ENCODE measurements at regions not wholly inside any gene's neighbourhood (a gene's known extent, or its start where the extent isn't known, plus 50 kb on each side); places are given as distances from the start of the nearest gene placed in this dataset.
"Not testable (repeated sequence)": the region's sequence is repeated elsewhere in the genome, so short reads cannot be mapped to it uniquely, and the experiment has no call there.

GRCh38 chr4:144374065-144374464, 233.5 kb upstream of the GYPA start:
- DNase-seq: no peak

DNA sequence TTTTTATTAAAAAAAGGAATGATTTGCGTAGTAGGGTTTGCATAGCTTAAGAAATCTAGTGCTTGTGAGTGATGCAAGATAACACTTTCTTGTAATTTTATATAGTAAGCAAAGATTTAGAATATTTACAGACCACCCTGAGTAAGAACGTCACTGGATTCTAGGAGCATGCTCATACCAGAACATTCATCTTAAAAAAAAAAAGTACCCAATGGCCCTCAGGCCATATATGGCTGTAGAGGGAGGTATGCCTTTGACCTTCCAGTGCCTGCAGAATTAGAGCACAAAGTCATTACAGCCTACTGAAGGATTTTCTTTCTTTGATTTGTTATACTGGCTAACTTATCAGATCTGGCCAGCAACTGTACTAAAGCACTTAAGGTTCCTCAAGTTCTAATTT, 236.3 kb upstream of the GYPA start:
- no peak for DNase-seq

DNA sequence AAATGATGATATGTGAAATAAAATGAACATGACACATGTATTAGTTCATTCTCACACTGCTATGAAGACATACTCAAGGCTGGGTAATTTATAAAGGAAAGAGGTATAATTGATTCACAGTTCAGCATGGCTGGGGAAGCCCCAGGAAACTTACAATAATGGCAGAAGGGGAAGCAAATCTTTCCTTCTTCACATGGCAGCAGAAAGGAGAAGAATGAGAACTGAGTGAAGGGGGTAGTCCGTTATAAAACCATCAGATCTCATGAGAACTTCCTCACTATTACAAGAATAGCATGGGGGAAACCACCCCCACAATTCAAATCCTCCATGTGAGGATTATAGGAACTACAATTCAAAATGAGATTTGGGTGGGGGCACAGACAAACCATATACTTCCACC, 243.9 kb upstream of the GYPA start:
- no peak for DNase-seq

DNA sequence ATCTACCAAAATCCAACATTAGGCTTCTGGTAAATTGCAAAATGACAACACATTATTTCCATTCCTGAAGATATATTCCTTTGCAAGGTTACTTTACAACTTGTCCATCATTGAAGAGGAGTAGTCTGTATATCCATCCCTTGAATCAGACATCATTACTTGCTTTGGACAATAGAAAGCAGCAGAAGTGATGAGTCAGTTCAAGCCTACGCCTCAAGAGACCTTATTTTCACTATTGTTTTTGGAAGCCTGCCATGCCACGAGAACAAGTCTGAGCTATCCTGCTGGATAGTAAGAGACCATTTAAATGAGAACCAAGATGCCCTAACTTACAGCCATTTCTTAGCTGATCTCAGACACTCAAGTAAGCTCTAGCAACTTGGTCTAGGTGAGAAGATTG, 246.0 kb upstream of the HHIP start:
- DNase-seq: no peak

GRCh38 chr4:144402176-144402575, 243.8 kb upstream of the HHIP start:
- DNase-seq: no peak

DNA sequence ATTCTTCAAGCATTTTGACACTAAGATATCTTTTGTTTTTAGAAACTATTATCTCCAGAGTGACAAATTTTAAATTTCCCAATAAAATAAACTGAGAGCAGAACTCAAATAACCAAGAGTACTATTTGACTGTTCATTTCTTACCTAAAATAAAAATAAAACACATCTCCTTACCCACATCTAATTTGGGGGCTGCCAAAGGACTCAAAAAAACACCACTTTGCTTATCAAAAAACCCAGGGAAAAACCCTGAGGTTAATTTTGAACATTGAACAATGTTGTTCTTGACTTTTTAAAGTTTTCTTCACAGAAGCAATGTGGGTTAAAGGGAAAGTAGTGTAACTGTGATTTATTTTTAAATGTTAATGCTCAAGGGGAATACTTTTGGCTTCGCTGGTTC, 243.0 kb upstream of the HHIP start:
- DNase-seq: no peak

GRCh38 chr4:144403893-144404292, 242.1 kb upstream of the HHIP start:
- DNase-seq: no peak

GRCh38 chr4:144409525-144409924, 236.4 kb upstream of the HHIP start:
- no peak for DNase-seq

GRCh38 chr4:144410230-144410783, 235.6 kb upstream of the HHIP start:
- no peak for DNase-seq

GRCh38 chr4:144411119-144411518, 234.8 kb upstream of the HHIP start:
- no peak for DNase-seq

DNA sequence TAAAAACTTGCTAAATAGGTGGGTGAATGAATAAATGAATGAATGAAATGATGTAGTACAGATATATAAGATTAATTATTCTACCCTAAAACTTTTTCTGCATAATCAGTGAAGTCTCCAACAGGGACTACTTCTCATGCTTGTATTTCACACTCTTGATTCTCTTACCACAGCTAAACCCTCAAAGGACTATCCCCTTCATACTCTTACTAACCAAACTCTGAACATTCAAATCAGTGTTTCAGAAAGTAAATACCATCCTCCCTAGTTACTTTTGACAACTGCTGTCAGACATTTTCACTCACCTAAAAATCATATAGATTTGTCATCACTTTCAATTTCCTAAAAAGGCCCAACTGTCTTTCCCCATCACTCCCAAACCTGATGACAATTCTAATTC, 234.3 kb upstream of the HHIP start:
- DNase-seq: no peak

DNA sequence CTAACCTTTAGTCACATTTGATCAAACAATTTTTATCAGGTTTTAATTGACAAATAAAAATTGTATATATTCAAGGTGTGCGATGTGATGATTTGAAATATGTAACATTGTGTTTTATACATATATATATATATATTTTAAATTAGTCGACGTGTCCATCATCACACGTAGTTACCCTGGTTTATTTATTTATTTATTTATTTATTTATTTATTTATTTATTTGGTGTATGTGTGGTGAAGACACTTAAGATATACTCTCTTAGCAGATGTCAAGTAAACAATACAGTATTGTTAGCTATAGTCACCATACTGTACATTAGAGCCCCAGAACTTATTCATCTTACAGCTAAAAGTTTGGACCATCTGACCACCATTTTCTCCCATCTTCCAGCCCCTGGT, 224.9 kb upstream of the HHIP start:
- no peak for DNase-seq

DNA sequence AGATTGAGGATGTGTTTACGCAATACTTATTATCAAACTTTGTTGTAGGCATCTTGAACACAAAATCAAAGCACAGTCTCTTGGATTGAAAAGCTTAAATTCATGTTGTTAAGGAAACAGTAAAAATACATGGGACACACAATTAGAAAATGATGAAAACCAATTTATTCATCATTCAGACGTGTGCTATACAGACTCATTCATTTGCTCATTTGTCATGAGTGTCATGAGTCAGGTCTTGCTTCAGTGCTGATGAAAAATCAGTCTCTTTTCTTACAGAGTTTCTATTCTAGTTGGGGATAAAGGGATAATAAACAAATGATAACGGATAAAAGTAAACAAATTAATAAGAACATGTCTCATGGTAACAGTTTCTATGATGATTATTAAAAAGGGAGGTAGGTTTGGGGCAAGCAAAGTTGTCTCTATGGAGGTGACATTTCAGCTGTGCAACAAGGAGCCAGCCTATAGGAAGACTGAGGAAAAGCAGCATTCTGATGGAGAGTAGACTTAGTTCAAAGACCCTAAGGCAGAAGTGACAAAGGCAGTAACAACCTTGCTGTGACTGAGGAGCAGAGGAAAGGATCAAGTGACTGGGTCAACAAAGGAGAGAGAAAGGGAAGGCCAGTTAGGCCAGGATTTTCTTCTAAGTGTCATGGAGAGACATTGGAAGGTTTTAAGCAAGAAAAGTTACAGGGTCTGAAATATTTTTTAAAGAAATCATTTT, 224.0 kb upstream of the HHIP start:
- DNase-seq: no peak

DNA sequence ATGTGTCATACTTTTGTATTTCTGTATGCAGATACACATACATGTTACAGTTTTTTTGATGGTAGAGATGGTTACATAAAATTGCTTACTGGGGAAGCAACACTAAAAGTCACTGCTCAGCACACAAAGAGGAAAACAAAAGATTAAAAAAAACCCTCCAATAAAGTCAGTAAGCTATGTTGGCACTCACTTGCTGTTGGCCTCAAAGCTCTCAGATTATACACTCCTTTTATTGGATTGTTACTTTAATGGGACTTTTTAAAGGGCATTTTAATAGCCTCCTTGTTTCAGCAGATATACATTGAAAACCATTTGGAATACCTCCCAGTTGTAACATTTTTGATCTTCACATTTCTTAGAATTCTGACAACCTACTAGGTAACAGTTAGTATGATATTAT, 222.0 kb upstream of the HHIP start:
- no peak for DNase-seq

GRCh38 chr4:144426023-144426422, 219.9 kb upstream of the HHIP start:
- DNase-seq: not testable (repeated sequence)

GRCh38 chr4:144442713-144443112, 203.2 kb upstream of the HHIP start:
- DNase-seq: no peak

DNA sequence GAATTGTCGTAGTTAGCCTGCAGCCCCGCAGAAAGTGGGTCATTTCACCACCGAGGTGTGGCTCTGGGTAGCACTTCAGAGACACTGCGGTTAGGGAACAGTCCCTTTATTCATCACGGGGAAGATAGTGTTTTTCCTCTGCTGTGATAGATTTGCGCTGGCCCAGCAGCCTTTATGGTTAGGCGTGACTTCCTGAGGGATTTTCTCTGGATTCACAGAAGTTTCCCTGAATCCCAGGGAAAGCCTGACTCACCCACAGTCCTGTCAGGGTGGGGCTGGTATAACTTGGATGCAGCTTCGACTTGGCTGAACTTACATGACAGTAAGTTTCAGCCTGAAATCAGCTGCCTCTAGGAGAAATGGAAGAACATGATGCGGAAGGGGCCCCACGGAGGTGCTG, 196.3 kb upstream of the HHIP start:
- DNase-seq: peak; percentile 49

- DNase-seq: no peak
Measured at GRCh38 chr4:144450526-144450925, 195.4 kb upstream of the HHIP start.

GRCh38 chr4:144451766-144452450, 194.0 kb upstream of the HHIP start:
- no peak for DNase-seq

DNA sequence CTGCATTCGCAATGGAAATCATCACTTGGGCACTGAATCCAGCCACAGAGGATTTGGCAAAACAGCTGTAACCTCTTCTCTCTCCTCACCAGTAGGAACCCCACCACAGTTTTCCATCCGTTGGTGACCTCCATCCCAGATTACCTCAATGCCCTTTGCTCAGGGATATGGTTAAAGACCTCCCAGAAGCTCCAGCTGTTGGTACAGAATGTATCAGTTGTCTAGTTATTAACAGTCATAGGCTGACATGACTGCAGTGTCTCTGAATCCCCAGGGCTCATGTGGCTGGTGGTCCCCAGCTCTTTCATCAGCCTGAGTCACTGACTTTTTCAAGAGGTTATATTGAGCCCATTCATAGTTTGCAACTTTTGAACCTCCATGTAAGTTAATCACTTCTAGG, 189.8 kb upstream of the HHIP start:
- DNase-seq: no peak

DNA sequence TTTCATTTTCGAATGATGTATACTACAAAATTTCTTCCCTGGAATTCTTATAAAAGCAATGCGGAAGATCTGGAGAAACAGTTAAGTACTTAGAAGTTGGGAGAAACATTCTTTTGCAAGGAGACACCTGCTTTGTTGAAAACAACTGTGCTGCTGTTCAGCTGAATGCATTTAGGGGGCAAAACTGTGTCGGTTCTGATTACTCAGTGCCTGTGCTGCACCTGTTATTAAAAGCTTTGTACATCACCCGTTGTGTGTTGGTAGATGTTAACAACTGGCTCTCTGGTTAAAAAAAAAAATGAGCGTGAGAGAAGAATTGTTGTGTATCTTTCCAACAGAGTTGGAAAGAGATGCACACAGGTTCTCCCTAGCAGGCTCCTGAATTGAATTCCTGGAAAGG, 184.1 kb upstream of the HHIP start:
- no peak for DNase-seq

DNA sequence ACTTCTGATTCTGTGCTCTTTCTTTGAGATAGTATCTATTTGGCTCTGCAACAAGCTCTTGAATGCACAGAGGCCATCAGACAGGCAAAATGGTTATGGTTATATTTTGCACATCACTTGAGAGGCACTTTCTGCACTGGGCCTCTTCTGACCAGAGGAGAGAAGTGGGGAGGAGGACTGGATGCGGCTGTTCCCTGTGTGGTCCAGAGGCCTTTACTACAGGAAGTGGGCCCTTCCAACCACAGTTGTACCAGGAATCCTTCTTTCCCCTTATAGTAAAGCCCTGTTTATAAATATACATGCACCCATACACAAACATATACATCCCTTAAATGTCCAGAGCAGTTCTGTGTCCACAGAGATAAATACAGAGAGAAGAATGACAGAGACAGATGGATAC, 182.7 kb upstream of the HHIP start:
- DNase-seq: no peak

- DNase-seq: no peak
Measured at GRCh38 chr4:144463896-144464295, 182.1 kb upstream of the HHIP start.

DNA sequence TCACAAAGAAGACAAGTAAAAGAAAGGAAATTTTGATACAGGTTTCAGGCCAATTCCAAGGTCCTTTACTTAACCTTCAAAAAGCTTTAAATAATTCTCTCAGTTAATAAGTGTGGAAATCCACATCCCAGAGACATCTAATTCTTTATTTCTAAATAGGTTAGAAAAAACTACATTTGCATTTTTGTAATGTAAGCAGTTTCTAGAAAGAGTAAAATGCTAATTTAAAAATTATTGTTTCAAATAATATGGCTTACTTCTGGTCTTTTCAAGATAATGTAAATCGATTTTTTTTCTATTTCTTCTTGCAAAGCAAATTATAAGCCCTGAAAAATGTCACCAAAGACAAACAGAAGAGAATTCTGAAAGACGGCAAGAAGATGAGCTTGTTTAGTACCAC, 180.4 kb upstream of the HHIP start:
- DNase-seq: no peak

- no peak for DNase-seq
Measured at GRCh38 chr4:144480068-144480467, 165.9 kb upstream of the HHIP start.

All from right forelimb (tissue), 1 donor.